Chondrocyte (in vitro differentiated cells): ENCODE measurements at regions not wholly inside any gene's neighbourhood (a gene's known extent, or its start where the extent isn't known, plus 50 kb on each side); places are given as distances from the start of the nearest gene placed in this dataset.

Experiments
- DNase-seq: peaks from one replicate; pipeline ENCODE4 v3.0.0; 2021; ENCODE audit warnings: mixed read lengths, low spot score
- H3K27ac Mint-ChIP-seq: one replicate; pipeline ENCODE4 v1.8.0; 2021; ENCODE audit warnings: mild to moderate bottlenecking, moderate library complexity, mixed read lengths; ENCODE audit not compliant: unreplicated experiment
- H3K27me3 Mint-ChIP-seq: 2 replicates; pipeline ENCODE4 v1.8.0; 2021; ENCODE audit warnings: low read depth, mixed read lengths
- H3K36me3 Mint-ChIP-seq: 2 replicates; pipeline ENCODE4 v1.8.0; 2021; ENCODE audit warnings: low read depth, mixed read lengths
- H3K4me1 Mint-ChIP-seq: 2 replicates; pipeline ENCODE4 v1.8.0; 2021; ENCODE audit warnings: low read depth, mild to moderate bottlenecking, mixed read lengths
- H3K4me3 Mint-ChIP-seq: one replicate; pipeline ENCODE4 v1.8.0; 2021; ENCODE audit warnings: mild to moderate bottlenecking, moderate library complexity, mixed read lengths; ENCODE audit not compliant: unreplicated experiment
- H3K9me3 Mint-ChIP-seq: 2 replicates; pipeline ENCODE4 v1.8.0; 2021; ENCODE audit warnings: low read depth, mixed read lengths
- CTCF ChIP-seq: fragments of 200-600 bp; sonication (generic); IDR thresholded peaks from 2 replicates; pipeline ENCODE4 v1.5.0; 2021; ENCODE audit warnings: antibody characterized with exemption, mild to moderate bottlenecking, moderate library complexity

- H3K36me3 Mint-ChIP-seq = peaks cover 25% of the 10 kb centered on the region
- H3K9me3 Mint-ChIP-seq = no peaks in the 10 kb centered on the region
- no peak overlapping the region for H3K27ac Mint-ChIP-seq
- no peak for TF ChIP-seq CTCF
- no peaks in the 10 kb centered on the region for H3K27me3 Mint-ChIP-seq
- peaks cover 2% of the 10 kb centered on the region for H3K4me1 Mint-ChIP-seq
- H3K4me3 Mint-ChIP-seq = no peak overlapping the region
- no peak for DNase-seq
Observed at GRCh38 chr14:95415993-95416392, 96.3 kb upstream of the CLMN start.

GRCh38 chr14:95413289-95414215, 93.8 kb upstream of the CLMN start:
- no peak for TF ChIP-seq CTCF
- Mint-ChIP-seq H3K27ac (no peak overlapping the region), H3K9me3 (no peaks in the 10 kb centered on the region), H3K4me3 (no peak overlapping the region), H3K27me3 (no peaks in the 10 kb centered on the region), H3K36me3 (peaks cover 12% of the 10 kb centered on the region), H3K4me1 (peaks cover 18% of the 10 kb centered on the region)
- DNase-seq = no peak

- DNase-seq = no peak
- no peaks in the 10 kb centered on the region for H3K27me3 Mint-ChIP-seq
- H3K27ac Mint-ChIP-seq = no peak overlapping the region
- TF ChIP-seq CTCF = no peak
- H3K4me1 Mint-ChIP-seq = peaks cover 21% of the 10 kb centered on the region
- H3K4me3 Mint-ChIP-seq = no peak overlapping the region
- H3K36me3 Mint-ChIP-seq = peaks cover 3% of the 10 kb centered on the region
- H3K9me3 Mint-ChIP-seq = no peaks in the 10 kb centered on the region
Observed at GRCh38 chr14:95410838-95411237, 91.1 kb upstream of the CLMN start.

- DNase-seq = no peak
- H3K36me3 Mint-ChIP-seq = no peaks in the 10 kb centered on the region
- no peaks in the 10 kb centered on the region for H3K27me3 Mint-ChIP-seq
- H3K4me3 Mint-ChIP-seq = no peak overlapping the region
- no peaks in the 10 kb centered on the region for H3K9me3 Mint-ChIP-seq
- no peak for TF ChIP-seq CTCF
- H3K27ac Mint-ChIP-seq = peak overlapping the region; percentile 57
- H3K4me1 Mint-ChIP-seq = peaks cover 21% of the 10 kb centered on the region
Observed at GRCh38 chr14:95409477-95410272, 90.0 kb upstream of the CLMN start.

GRCh38 chr14:95408731-95409476, 89.2 kb upstream of the CLMN start:
- H3K27ac Mint-ChIP-seq = peak overlapping the region; percentile 57
- no peak overlapping the region for H3K4me3 Mint-ChIP-seq
- peaks cover 19% of the 10 kb centered on the region for H3K4me1 Mint-ChIP-seq
- DNase-seq = no peak
- no peaks in the 10 kb centered on the region for H3K36me3 Mint-ChIP-seq
- no peaks in the 10 kb centered on the region for H3K9me3 Mint-ChIP-seq
- no peaks in the 10 kb centered on the region for H3K27me3 Mint-ChIP-seq
- TF ChIP-seq CTCF = no peak
